Endothelial cell of umbilical vein (primary cell): ENCODE measurements at regions not wholly inside any gene's neighbourhood (a gene's known extent, or its start where the extent isn't known, plus 50 kb on each side); places are given as distances from the start of the nearest gene placed in this dataset.

Experiments used
- BruUV-seq: library from RNA; stranded (reverse); fragments of 400-500 nt; replicated peaks from 2 replicates; lab custom pipeline; 2021; lab: Mats Ljungman, UMichigan
- CTCF ChIA-PET: fragments of 300-600, 350-600 bp; sonication (Branson Sonifier 250); formaldehyde crosslinking; loops from one replicate; lab custom pipeline; 2021; ENCODE audit warnings: antibody characterized with exemption, inconsistent platforms; lab: Charles Lee
- POLR2A ChIA-PET: fragments of 300-600, 350-600 bp; sonication (Branson Sonifier 250); formaldehyde crosslinking; loops from one replicate; lab custom pipeline; 2021; ENCODE audit warnings: antibody characterized with exemption, inconsistent platforms; lab: Charles Lee
- DNase-seq: peaks from one replicate; pipeline ENCODE4 v3.0.0-alpha.2; 2011; ENCODE audit warnings: low read depth, low spot score
- FAIRE-seq: peaks from 2 replicates; lab custom pipeline; 2011; peaks lifted over from hg19 to GRCh38; lab: Jason Lieb, UNC
- H2AFZ ChIP-seq: 2 replicates; pipeline ENCODE4 v1.6.0; 2012; ENCODE audit warnings: low read depth, low read length, control low read depth, inconsistent platforms
- H3K27ac ChIP-seq: 2 replicates; pipeline ENCODE4 v1.5.1; 2011; ENCODE audit warnings: low read depth, mild to moderate bottlenecking, control low read depth, low read length, moderate library complexity; ENCODE audit not compliant: insufficient read depth
- H3K27me3 ChIP-seq, 2 experiments: 2 replicates each; pipeline versions ENCODE4 v1.6.0 to v1.6.1; 2011; ENCODE audit warnings: low read length in 2 of 2, mixed read lengths in 1 of 2; ENCODE audit not compliant: control insufficient read depth in 2 of 2, insufficient read depth in 2 of 2
- H3K36me3 ChIP-seq, 2 experiments: 2 replicates in 1 of 2; 3 replicates in 1 of 2; pipeline ENCODE4 v1.5.1; 2011; ENCODE audit warnings: low read length in 2 of 2, mild to moderate bottlenecking in 1 of 2, moderate library complexity in 1 of 2; ENCODE audit not compliant: control insufficient read depth in 2 of 2, insufficient read depth in 2 of 2; ENCODE audit errors: extremely low read depth in 1 of 2
- H3K4me1 ChIP-seq: 3 replicates; pipeline ENCODE4 v1.5.1; 2011; ENCODE audit warnings: mild to moderate bottlenecking, low read length; ENCODE audit not compliant: control insufficient read depth, insufficient read depth; ENCODE audit errors: extremely low read depth
- H3K4me2 ChIP-seq: 2 replicates; pipeline ENCODE4 v1.6.1; 2011; ENCODE audit warnings: low read length, control low read depth, mixed read lengths; ENCODE audit not compliant: insufficient read depth
- H3K4me3 ChIP-seq, 3 experiments: fragments of 200-600 bp in 1 of 3; sonication (generic), shearing (Covaris generic) in 1 of 3; replicated peaks in 1 of 3; 2 replicates each; pipeline ENCODE4 v1.5.1; 2011 to 2016; ENCODE audit warnings: control low read depth in 3 of 3, low read length in 3 of 3, mild to moderate bottlenecking in 2 of 3, inconsistent platforms in 1 of 3, low read depth in 1 of 3, moderate library complexity in 1 of 3; ENCODE audit not compliant: insufficient read depth in 1 of 3
- H3K79me2 ChIP-seq: 2 replicates; pipeline ENCODE4 v1.6.0; 2012; ENCODE audit warnings: low read length, inconsistent platforms; ENCODE audit not compliant: control insufficient read depth, insufficient read depth
- H3K9ac ChIP-seq: replicated peaks from 2 replicates; pipeline ENCODE3; 2011; ENCODE audit warnings: low read length, control low read depth; ENCODE audit not compliant: insufficient read depth; ENCODE audit errors: extremely low read depth
- H3K9me1 ChIP-seq: replicated peaks from 3 replicates; pipeline ENCODE4 v1.6.0; 2011; ENCODE audit warnings: mild to moderate bottlenecking, low read length; ENCODE audit not compliant: control insufficient read depth, insufficient read depth; ENCODE audit errors: extremely low read depth
- H3K9me3 ChIP-seq: replicated peaks from 2 replicates; pipeline ENCODE4 v1.5.1; 2012; ENCODE audit warnings: low read length, inconsistent platforms; ENCODE audit not compliant: control insufficient read depth, insufficient read depth
- H4K20me1 ChIP-seq: replicated peaks from 2 replicates; pipeline ENCODE3; 2011; ENCODE audit warnings: mild to moderate bottlenecking, low read length; ENCODE audit not compliant: control insufficient read depth, insufficient read depth; ENCODE audit errors: extremely low read depth
- JUN ChIP-seq: IDR thresholded peaks from 2 replicates; pipeline ENCODE4 v1.6.1; 2011; ENCODE audit warnings: borderline replicate concordance, low read depth; ENCODE audit not compliant: insufficient read length, insufficient read depth
- MAX ChIP-seq: IDR thresholded peaks from 2 replicates; pipeline ENCODE4 v1.6.1; 2011; ENCODE audit not compliant: insufficient read depth, insufficient read length
- POLR2A ChIP-seq: IDR thresholded peaks from 2 replicates; pipeline ENCODE4 v1.6.1; 2012; ENCODE audit warnings: low read depth, mild to moderate bottlenecking, control low read depth, low read length
- POLR2AphosphoS5 ChIP-seq: IDR thresholded peaks from 2 replicates; pipeline ENCODE4 v1.6.1; 2012; ENCODE audit warnings: low read depth, mild to moderate bottlenecking, control low read depth, low read length, moderate library complexity; ENCODE audit not compliant: insufficient read depth
- dilution Hi-C: fragments of 300-500 bp; cut with MboI; formaldehyde crosslinking; loops from one replicate; pipeline ENCODE4 v1.15.0; 2019; ENCODE audit warnings: low sequenced_read_pairs; ENCODE audit not compliant: extremely low pct_ligation_motif_present
- intact Hi-C: fragments of 100-400 bp; cut with micrococcal nuclease; formaldehyde crosslinking; loops from one replicate; pipeline ENCODE4 v1.10.0; 2022

GRCh38 chr2:167721593-167721992, 525.8 kb downstream of the STK39 start:
- intact Hi-C loops, result no loop called here
- H3K36me3 ChIP-seq, result no peaks in the 10 kb centered on the region
- H3K9ac ChIP-seq, result no peak overlapping the region
- dilution Hi-C loops, result no loop called here
- no peak for DNase-seq
- H3K4me3 ChIP-seq, result no peak overlapping the region
- FAIRE-seq, result no peak
- H2AFZ ChIP-seq, result no peak overlapping the region
- no peak for TF ChIP-seq POLR2A
- TF ChIP-seq MAX, result no peak
- no peaks in the 10 kb centered on the region for H3K79me2 ChIP-seq
- H3K4me2 ChIP-seq, result no peak overlapping the region
- no peaks in the 10 kb centered on the region for H4K20me1 ChIP-seq
- no peak overlapping the region for H3K27ac ChIP-seq
- POLR2A ChIA-PET, result no interaction called here
- H3K27me3 ChIP-seq, result no peaks in the 10 kb centered on the region
- H3K4me1 ChIP-seq, result no peaks in the 10 kb centered on the region
- BruUV-seq, result no TSS peak
- no peaks in the 10 kb centered on the region for H3K9me3 ChIP-seq
- CTCF ChIA-PET, result no interaction called here
- H3K9me1 ChIP-seq, result no peaks in the 10 kb centered on the region

GRCh38 chr2:167719410-167719809, 528.0 kb downstream of the STK39 start:
- DNase-seq (no peak), FAIRE-seq (no peak)
- POLR2A ChIA-PET, result no interaction called here
- Histone ChIP-seq H3K27ac (no peak overlapping the region), H2AFZ (no peak overlapping the region), H3K9me1 (no peaks in the 10 kb centered on the region), H3K9me3 (no peaks in the 10 kb centered on the region), H3K4me2 (no peak overlapping the region), H3K4me3 (no peak overlapping the region), H3K79me2 (no peaks in the 10 kb centered on the region), H3K27me3 (no peaks in the 10 kb centered on the region), H3K4me1 (no peaks in the 10 kb centered on the region), H3K36me3 (no peaks in the 10 kb centered on the region), H4K20me1 (no peaks in the 10 kb centered on the region), H3K9ac (no peak overlapping the region)
- CTCF ChIA-PET, result no interaction called here
- TF ChIP-seq POLR2AphosphoS5 (no peak), JUN (no peak), POLR2A (no peak)
- BruUV-seq, result no TSS peak
- dilution Hi-C loops (no loop called here), intact Hi-C loops (no loop called here)
